ENCODE measurements at regions not wholly inside any gene's neighbourhood (a gene's known extent, or its start where the extent isn't known, plus 50 kb on each side); places are given as distances from the start of the nearest gene placed in this dataset.

GRCh38 chr3:43783987-43784639 is 93.4 kb downstream of the ABHD5 start:
- no peak for DNase-seq

- no peak for DNase-seq
These were observed 93.9 kb downstream of the ABHD5 start for GRCh38 chr3:43784640-43785011.

GRCh38 chr3:43785551-43785950 is 94.8 kb downstream of the ABHD5 start:
- no peak for DNase-seq

- DNase-seq: no peak
These were observed 95.4 kb downstream of the ABHD5 start for GRCh38 chr3:43786102-43786501.

GRCh38 chr3:43786526-43787305 is 96.0 kb downstream of the ABHD5 start:
- no peak for DNase-seq

- no peak for DNase-seq
These were observed 96.6 kb downstream of the ABHD5 start for GRCh38 chr3:43787330-43787729.

GRCh38 chr3:43789028-43789427 is 98.3 kb downstream of the ABHD5 start:
- DNase-seq: no peak

- no peak for DNase-seq
These were observed 99.3 kb downstream of the ABHD5 start for GRCh38 chr3:43790060-43790459.

- no peak for DNase-seq
These were observed 99.7 kb downstream of the ABHD5 start for GRCh38 chr3:43790476-43790875.

- no peak for DNase-seq
These were observed 100.5 kb downstream of the ABHD5 start for GRCh38 chr3:43791246-43791645.

GRCh38 chr3:43792904-43793303 is 102.2 kb downstream of the ABHD5 start:
- DNase-seq: no peak

- DNase-seq: no peak
These were observed 103.1 kb downstream of the ABHD5 start for GRCh38 chr3:43793648-43794372.

- no peak for DNase-seq
These were observed 104.0 kb downstream of the ABHD5 start for GRCh38 chr3:43794776-43795175.

- DNase-seq: no peak
These were observed 104.8 kb downstream of the ABHD5 start for GRCh38 chr3:43795491-43795890.

- no peak for DNase-seq
These were observed 105.4 kb downstream of the ABHD5 start for GRCh38 chr3:43796041-43796596.

- DNase-seq: no peak
These were observed 107.1 kb downstream of the ABHD5 start for GRCh38 chr3:43797794-43798193.

GRCh38 chr3:43810797-43811196 is 120.1 kb downstream of the ABHD5 start:
- DNase-seq: no peak

- no peak for DNase-seq
These were observed 123.7 kb downstream of the ABHD5 start for GRCh38 chr3:43814461-43814860.

GRCh38 chr3:43816372-43816771 is 125.6 kb downstream of the ABHD5 start:
- DNase-seq: no peak

GRCh38 chr3:43817064-43817463 is 126.3 kb downstream of the ABHD5 start:
- DNase-seq: no peak

- DNase-seq: no peak
These were observed 127.1 kb downstream of the ABHD5 start for GRCh38 chr3:43817825-43818224.

GRCh38 chr3:43818229-43818628 is 127.5 kb downstream of the ABHD5 start:
- DNase-seq: no peak

GRCh38 chr3:43838009-43838758 is 147.4 kb downstream of the ABHD5 start:
- DNase-seq: no peak

Data from activated T-cell treated with anti-CD3 and anti-CD28 coated beads for 4 hours (primary cell).